DND-41 (cell line): ENCODE measurements at regions not wholly inside any gene's neighbourhood (a gene's known extent, or its start where the extent isn't known, plus 50 kb on each side); places are given as distances from the start of the nearest gene placed in this dataset.

ENCODE experiments used
- ATAC-seq: fragments of 200-7000 bp; cut with Tn5 transposase; 3 replicates; pipeline ENCODE4 v1.9.1; 2021; ENCODE audit warnings: low read depth; ENCODE audit not compliant: insufficient read depth
- DNase-seq: peaks from one replicate; pipeline ENCODE4 v3.0.0-alpha.2; 2020
- H2AFZ ChIP-seq: 2 replicates; pipeline ENCODE4 v1.6.0; 2012; ENCODE audit warnings: low read depth, low read length
- H3K27ac ChIP-seq: 2 replicates; pipeline ENCODE4 v1.5.1; 2012; ENCODE audit warnings: low read length, inconsistent platforms
- H3K27me3 ChIP-seq: fragments of 200-600 bp; sonication (generic); 2 replicates; pipeline ENCODE4 v1.6.0; 2012; ENCODE audit warnings: low read length, mild to moderate bottlenecking, inconsistent platforms; ENCODE audit not compliant: insufficient read depth, poor library complexity
- H3K36me3 ChIP-seq: 2 replicates; pipeline ENCODE4 v1.5.1; 2012; ENCODE audit warnings: low read length, inconsistent platforms; ENCODE audit not compliant: insufficient read depth
- H3K4me1 ChIP-seq: 2 replicates; pipeline ENCODE4 v1.5.1; 2012; ENCODE audit warnings: mild to moderate bottlenecking, low read length; ENCODE audit not compliant: insufficient read depth
- H3K4me2 ChIP-seq: 2 replicates; pipeline ENCODE4 v1.6.0; 2012; ENCODE audit warnings: mild to moderate bottlenecking, moderate library complexity, low read length, inconsistent platforms; ENCODE audit not compliant: insufficient read depth
- H3K4me3 ChIP-seq, 2 experiments: fragments of 200-600 bp in 1 of 2; shearing (Covaris generic) in 1 of 2; 2 replicates each; pipeline ENCODE4 v1.5.1; 2012 to 2016; ENCODE audit warnings: inconsistent platforms in 2 of 2, low read length in 2 of 2, mild to moderate bottlenecking in 2 of 2, low read depth in 1 of 2, moderate library complexity in 1 of 2
- H3K79me2 ChIP-seq: 2 replicates; pipeline ENCODE4 v1.6.0; 2012; ENCODE audit warnings: low read length, inconsistent platforms; ENCODE audit not compliant: insufficient read depth
- H3K9ac ChIP-seq: 2 replicates; pipeline ENCODE4 v1.6.0; 2012; ENCODE audit warnings: low read depth, mild to moderate bottlenecking, inconsistent platforms, low read length, moderate library complexity
- H3K9me3 ChIP-seq: 2 replicates; pipeline ENCODE4 v1.5.1; 2012; ENCODE audit warnings: low read length, moderate library complexity, mild to moderate bottlenecking, inconsistent platforms; ENCODE audit not compliant: insufficient read depth, severe bottlenecking
- H4K20me1 ChIP-seq: 2 replicates; pipeline ENCODE4 v1.6.0; 2012; ENCODE audit warnings: low read length; ENCODE audit not compliant: insufficient read depth
- CTCF ChIP-seq: IDR thresholded peaks from 2 replicates; pipeline ENCODE4 v1.5.1; 2012; ENCODE audit warnings: borderline replicate concordance, low read length, moderate library complexity, mild to moderate bottlenecking; ENCODE audit not compliant: poor library complexity, severe bottlenecking; ENCODE audit errors: extremely low read depth
- EZH2 ChIP-seq: IDR thresholded peaks from 3 replicates; pipeline ENCODE4 v1.6.1; 2012; ENCODE audit warnings: borderline replicate concordance, low read depth, mild to moderate bottlenecking, moderate library complexity, low read length, inconsistent platforms; ENCODE audit not compliant: severe bottlenecking

DNA sequence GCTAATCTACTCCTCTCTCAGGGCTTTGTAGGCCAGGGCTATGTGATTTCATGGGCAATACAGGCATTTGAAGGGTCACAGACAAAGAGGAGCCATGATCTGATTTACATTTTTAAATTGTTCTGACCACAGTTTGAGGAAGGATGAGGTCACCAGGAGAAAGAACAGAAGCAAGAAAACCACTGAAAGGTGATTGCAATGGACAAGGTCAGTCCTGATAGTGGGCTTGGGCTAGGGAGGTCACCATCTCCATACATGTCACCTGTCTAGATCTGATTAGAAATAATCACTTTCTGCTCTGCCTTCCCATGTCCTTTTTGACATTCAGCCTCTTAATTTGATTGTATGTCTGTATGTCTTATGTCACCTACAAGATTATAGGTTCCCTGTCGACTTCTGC lies 248.9 kb upstream of the CWC22 start:
- ATAC-seq (no peak), DNase-seq (no peak)
- H3K4me2 ChIP-seq, result no peak overlapping the region
- H3K4me3 ChIP-seq, result no peak overlapping the region
- H3K79me2 ChIP-seq, result no peaks in the 10 kb centered on the region
- H2AFZ ChIP-seq, result no peak overlapping the region
- H4K20me1 ChIP-seq, result no peaks in the 10 kb centered on the region
- no peak for TF ChIP-seq CTCF
- no peak for TF ChIP-seq EZH2
- H3K4me1 ChIP-seq, result no peaks in the 10 kb centered on the region
- H3K27ac ChIP-seq, result no peak overlapping the region
- H3K9me3 ChIP-seq, result no peaks in the 10 kb centered on the region
- H3K27me3 ChIP-seq, result no peaks in the 10 kb centered on the region
- no peaks in the 10 kb centered on the region for H3K36me3 ChIP-seq
- H3K9ac ChIP-seq, result no peak overlapping the region

DNA sequence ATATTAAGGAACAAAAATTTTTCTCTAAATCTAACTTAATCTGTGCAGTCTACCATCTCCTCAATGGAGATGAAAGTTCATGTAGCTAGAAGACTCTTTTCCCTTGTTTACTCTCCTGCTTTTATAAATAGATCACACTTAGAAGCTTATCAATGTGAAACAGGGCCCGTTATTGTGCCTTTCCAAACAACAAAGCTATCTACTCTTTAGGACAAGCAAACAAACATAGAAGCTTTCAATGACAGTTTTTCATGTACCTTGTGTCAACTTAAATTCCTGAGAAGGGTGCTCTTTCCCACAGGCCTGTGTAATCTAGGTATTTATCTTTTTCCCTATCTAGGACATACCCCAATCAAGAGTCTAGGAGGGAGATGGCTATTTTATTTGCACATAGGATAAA lies 247.8 kb upstream of the CWC22 start:
- Histone ChIP-seq H3K4me3 (no peak overlapping the region), H3K4me1 (no peaks in the 10 kb centered on the region), H3K9ac (no peak overlapping the region), H2AFZ (no peak overlapping the region), H3K79me2 (no peaks in the 10 kb centered on the region), H3K9me3 (no peaks in the 10 kb centered on the region), H4K20me1 (no peaks in the 10 kb centered on the region), H3K27ac (no peak overlapping the region), H3K27me3 (no peaks in the 10 kb centered on the region), H3K4me2 (no peak overlapping the region), H3K36me3 (no peaks in the 10 kb centered on the region)
- TF ChIP-seq EZH2 (no peak), CTCF (no peak)
- ATAC-seq (no peak), DNase-seq (no peak)

- Histone ChIP-seq H2AFZ (no peak overlapping the region), H3K4me2 (no peak overlapping the region), H3K4me1 (no peaks in the 10 kb centered on the region), H3K36me3 (no peaks in the 10 kb centered on the region), H3K79me2 (no peaks in the 10 kb centered on the region), H3K4me3 (no peak overlapping the region), H3K27me3 (no peaks in the 10 kb centered on the region), H3K9me3 (no peaks in the 10 kb centered on the region), H3K27ac (no peak overlapping the region), H3K9ac (no peak overlapping the region), H4K20me1 (no peaks in the 10 kb centered on the region)
- TF ChIP-seq CTCF (no peak), EZH2 (no peak)
- no peak for ATAC-seq
- no peak for DNase-seq
These were observed 240.6 kb upstream of the CWC22 start for GRCh38 chr2:180247658-180248057.

DNA sequence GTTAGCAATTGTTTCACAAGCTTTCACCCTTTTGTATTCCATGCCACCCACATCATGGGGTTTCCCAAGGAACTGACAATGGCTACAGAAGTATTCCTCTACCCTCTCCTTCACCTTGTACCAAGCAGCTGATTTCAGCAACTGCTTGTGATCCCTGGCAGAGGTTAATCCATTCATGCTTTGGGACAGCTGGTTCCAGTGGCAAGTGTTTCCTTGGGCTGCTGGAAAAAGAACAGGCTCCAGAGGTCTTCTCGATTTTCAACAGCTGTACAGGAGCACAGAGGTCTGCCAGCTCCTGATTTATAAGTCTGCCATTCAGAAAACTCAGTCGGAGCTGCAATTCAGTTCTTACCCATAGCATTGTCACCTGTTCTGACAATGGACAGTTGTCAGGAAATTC lies 239.2 kb upstream of the CWC22 start:
- Histone ChIP-seq H3K9me3 (no peaks in the 10 kb centered on the region), H3K9ac (no peak overlapping the region), H3K4me2 (no peak overlapping the region), H3K36me3 (no peaks in the 10 kb centered on the region), H3K4me3 (no peak overlapping the region), H4K20me1 (no peaks in the 10 kb centered on the region), H3K4me1 (no peaks in the 10 kb centered on the region), H3K27me3 (no peaks in the 10 kb centered on the region), H3K79me2 (no peaks in the 10 kb centered on the region), H3K27ac (no peak overlapping the region), H2AFZ (no peak overlapping the region)
- ATAC-seq (no peak), DNase-seq (no peak)
- TF ChIP-seq CTCF, result no peak
